Right lobe of liver (tissue), 4 donors: ENCODE measurements at regions not wholly inside any gene's neighbourhood (a gene's known extent, or its start where the extent isn't known, plus 50 kb on each side); places are given as distances from the start of the nearest gene placed in this dataset.

ENCODE experiments used
- CTCF ChIP-seq, 4 donors: fragments of 200-600 bp in 3 of 4; fragments of 450-650 bp in 1 of 4; IDR thresholded peaks; one replicate each; pipeline versions ENCODE4 v1.5.1 to v1.8.0; 2016 to 2022; ENCODE audit warnings: antibody characterized with exemption in 4 of 4, mild to moderate bottlenecking in 2 of 4
- POLR2A ChIP-seq: fragments of 450-650 bp; IDR thresholded peaks from one replicate; pipeline ENCODE4 v1.6.1; 2017; ENCODE audit warnings: antibody characterized with exemption, mild to moderate bottlenecking
- donor health status: DM: no; HTN: no; CAD: no.
- donor health status: DM: no; HTN: no; CAD: no.
- donor health status: DM: no; HTN: yes; CAD: no.

- TF ChIP-seq CTCF (IDR thresholded peaks at IDR 0.05), result no peak
- no peak for TF ChIP-seq POLR2A
These were observed 417.8 kb upstream of the TMTC1 start for GRCh38 chr12:30201301-30202160.
